NCI-H82 (cell line): ENCODE measurements at regions not wholly inside any gene's neighbourhood (a gene's known extent, or its start where the extent isn't known, plus 50 kb on each side); places are given as distances from the start of the nearest gene placed in this dataset.

Source experiments
- DNase-seq: peaks from one replicate; lab custom pipeline; 2025; lab: John Stamatoyannopoulos, UW

GRCh38 chr4:153034681-153035080, 98.6 kb downstream of the FHDC1 start:
- peak; percentile 91 for DNase-seq

DNA sequence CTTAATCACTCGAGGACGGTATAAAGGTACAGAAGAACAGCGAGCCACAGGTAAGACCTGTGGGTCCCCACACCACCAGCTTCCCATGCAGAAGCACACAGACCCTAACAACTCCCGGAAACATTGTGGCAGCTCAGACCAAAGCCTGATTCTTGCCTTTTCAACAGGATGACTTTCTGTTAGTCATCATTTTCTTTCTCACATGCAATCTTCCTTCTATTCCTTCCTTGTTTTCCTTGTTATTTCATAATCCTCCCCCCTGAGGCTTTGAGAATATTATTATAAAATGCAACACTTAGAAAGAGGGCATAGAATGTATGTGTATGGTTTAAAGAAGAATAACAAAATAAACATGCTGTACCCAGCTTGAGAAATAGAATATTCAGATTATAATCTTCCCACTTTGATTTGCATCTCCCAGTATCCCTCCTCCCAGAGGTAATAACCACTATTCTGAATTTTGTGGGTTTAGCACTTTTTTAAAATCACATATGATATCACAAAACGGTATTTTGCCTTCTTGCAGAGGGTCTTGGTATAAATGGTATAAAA, 100.9 kb downstream of the FHDC1 start:
- no peak for DNase-seq

DNA sequence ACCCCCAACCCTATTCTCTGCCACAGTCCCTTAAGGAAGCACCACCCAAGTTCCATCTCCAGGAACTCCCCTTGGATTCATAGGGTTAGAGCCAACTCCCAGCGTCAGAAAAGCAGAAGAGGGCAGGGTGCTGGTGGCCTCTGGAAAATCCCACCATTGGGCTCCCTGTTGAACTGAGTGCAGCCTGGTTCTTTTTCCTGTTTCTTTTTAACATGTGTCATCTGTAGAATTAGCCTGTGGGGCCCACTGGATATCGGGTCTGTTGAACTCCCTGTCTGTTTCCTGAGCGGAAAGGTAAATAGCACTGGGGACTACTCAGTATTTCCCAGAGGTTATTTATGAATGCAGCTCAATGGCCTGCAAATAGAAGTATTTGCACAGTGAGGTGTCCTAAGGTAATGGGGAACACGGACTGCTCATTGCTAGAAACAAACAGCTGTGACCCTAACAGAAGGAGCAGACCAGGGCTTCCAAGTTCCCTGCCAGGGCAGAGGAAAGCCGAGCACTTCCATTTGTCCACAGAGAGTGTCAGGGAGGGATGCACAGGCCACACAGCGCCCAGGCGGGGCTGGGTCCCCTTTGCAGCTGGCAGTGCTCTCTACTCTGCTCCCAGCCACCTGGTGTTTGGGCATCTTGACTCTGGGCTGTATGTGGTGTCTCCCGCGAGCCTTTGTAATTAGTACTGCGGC, 102.6 kb downstream of the FHDC1 start:
- no peak for DNase-seq

GRCh38 chr4:153039542-153040185, 103.5 kb downstream of the FHDC1 start:
- no peak for DNase-seq

DNA sequence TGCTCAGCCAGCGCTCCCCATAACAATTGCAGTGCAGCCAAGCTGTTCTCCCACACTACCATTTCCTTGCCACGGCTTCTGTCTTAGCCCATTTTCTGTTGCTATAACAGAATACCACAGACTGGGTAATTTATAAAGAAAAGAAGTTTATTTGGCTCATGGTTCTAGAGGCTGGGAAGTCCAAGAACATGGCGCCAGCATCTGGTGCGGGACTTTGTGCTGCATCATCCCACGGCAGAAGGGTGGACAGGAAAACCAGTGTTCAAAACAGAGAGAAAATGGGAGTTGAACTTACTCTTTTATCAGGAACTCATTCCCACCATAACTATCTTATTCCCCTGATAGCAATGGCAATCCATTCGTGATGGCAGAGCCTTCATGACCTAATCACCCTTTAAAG, 104.6 kb downstream of the FHDC1 start:
- DNase-seq, result no peak

- DNase-seq, result no peak
Measured at GRCh38 chr4:153044036-153044435, 107.9 kb downstream of the FHDC1 start.

DNA sequence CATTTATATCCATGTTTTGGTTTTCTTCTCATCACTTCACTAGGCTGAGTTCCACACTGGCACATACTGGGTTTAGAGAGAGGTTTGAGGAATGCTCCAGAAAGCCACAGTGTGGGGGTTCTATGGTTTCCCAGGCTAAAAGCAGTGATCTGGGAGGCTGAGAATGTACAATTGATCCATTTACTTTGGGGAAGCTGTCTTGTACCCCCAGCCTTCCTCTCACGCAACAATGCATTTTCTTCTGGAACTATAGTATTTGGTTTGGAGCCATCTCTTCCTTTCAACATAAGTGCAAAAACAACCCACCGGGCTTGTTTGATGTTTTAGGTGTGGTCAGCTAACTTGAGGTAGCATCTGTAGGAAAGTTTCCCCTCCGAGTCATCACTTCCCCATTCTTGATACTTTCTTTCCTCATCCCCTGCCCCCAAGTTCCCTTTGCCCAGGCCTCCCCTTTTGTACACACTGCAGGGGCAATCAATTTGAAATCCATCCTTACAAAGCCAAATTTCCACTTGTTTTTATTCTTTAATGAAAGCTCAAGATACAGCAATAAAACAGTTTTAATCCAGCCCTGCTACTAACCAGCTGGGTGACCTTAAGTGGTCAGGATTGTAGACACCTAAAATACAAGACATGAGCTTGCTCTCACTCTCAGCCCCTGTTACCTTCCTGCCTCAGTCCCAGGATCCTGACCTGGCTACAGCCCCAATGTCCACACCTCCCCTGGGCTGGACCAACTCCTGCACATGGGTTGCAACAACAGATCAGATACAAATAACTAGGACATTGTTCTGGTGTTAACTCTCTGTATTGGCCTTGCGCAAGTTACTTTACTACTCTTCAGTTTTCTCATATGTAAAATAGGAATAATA, 109.2 kb downstream of the FHDC1 start:
- no peak for DNase-seq

GRCh38 chr4:153058671-153059060, 122.5 kb downstream of the FHDC1 start:
- DNase-seq, result no peak

DNA sequence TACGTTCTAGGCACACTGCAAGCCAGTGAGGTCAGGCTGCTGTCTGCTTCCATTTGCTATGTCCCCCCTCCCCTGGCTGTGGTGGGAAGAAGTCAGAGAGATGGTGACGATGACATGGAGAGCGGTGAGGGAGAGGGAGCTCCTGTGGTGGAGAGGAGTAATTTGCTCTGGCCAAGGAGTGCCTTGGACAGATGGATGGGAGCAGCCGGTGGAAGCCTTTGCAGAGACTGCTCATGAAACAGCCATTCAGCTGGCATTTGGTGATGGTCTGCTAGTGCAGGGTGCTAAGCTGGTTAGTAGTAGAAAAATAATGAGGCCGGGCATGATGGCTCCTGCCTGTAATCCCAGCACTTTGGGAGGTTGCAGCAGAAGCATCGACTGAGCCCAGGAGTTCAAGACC, 124.1 kb downstream of the FHDC1 start:
- peak; percentile 65 for DNase-seq

GRCh38 chr4:153061971-153062370, 125.8 kb downstream of the FHDC1 start:
- DNase-seq, result peak; percentile 63

DNA sequence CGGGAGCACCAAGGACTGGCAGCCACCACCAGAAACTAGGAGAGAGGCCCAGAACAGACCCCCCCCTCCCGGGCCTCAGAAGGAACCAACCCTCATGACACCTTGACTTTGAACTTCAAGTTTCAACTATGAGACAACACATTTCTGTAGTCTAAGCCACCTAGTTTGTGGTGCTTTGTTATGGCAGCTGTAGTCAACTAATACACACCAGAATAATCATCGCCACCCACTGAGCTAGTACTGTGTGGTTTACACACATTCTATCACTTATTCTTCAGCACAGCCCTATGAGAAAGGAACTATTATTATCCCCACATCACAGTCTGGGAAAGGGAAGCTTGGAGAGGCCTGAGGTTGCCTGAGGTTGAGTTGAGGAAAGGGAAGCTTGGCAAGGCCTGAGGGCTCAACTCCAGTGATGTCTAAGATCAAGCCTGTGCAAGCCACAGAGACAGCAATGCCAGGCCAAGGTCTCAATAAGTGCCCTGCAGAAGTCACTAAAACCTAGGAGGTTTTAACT, 126.6 kb downstream of the FHDC1 start:
- no peak for DNase-seq

GRCh38 chr4:153063490-153063889, 127.4 kb downstream of the FHDC1 start:
- no peak for DNase-seq

GRCh38 chr4:153064571-153064970, 128.4 kb downstream of the FHDC1 start:
- DNase-seq, result peak; percentile 30

GRCh38 chr4:153065276-153065675, 129.2 kb downstream of the FHDC1 start:
- no peak for DNase-seq

- no peak for DNase-seq
Measured at GRCh38 chr4:153067376-153067775, 131.3 kb downstream of the FHDC1 start.

DNA sequence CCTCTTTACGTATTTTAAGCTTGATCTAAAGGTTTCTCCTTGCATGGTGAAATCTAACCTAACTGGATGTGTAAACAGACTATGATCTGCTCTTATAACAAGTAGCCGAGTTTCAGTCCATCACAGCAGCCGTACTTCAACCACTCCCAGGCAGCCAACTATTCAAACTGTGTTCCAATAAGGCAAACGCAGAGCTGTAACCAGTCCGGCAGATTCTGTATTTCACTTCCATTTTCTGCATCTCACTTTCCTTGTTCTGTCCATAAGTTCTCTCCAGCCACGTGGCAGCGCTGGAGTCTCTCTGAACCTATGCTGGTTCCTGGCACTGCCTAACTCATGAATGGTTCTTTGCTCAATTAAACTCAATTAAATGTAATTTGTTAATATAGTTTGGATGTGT, 132.6 kb downstream of the FHDC1 start:
- DNase-seq, result no peak

DNA sequence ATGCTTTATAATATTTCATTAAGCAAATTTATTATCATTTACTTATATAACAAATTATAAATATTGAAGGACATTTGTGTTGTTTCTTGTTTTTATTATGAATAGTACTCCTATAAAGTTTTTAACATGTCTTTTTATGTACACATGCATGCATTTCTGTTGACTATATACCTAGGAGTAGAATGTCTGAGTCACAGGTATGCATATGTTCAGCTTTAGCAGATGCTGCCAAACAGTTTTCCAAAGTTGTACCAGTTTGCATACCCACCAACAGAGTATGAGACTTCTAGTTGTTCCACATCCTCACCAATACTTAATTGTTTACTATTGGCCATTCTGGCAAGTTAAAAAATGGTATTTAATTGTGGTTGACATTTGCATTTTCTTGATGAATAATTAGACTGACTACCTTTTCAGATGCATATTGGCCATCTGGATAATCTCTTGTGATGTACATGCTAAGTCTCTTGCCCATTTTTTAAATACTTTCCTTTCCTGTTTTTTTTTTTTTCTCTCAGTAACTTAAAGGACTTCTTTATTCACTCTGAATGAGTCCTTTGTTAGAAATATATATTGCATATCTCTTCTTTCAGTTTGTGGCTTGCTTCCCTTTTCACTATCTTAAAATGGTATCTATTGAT, 132.2 kb upstream of the TRIM2 start:
- no peak for DNase-seq

DNA sequence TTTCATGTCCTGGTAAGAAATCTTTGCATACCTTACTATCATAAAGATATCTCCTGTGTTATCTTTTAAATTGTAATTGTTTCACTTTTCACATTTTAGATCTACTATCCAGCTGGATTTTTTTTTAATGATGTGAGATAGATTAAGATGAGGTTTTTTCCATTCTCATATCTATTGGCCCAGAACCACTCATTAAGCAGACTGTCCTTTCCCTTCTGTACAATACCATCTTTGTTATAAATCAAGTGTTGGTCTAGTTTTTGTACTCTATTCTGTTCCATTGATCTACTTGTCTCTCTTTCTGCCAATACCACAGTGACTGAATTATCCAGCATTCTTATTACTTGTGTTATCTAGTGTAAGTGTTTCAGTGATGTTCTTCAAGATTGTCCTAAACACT, 131.6 kb upstream of the TRIM2 start:
- no peak for DNase-seq

GRCh38 chr4:153074486-153074885, 129.8 kb upstream of the TRIM2 start:
- no peak for DNase-seq

DNA sequence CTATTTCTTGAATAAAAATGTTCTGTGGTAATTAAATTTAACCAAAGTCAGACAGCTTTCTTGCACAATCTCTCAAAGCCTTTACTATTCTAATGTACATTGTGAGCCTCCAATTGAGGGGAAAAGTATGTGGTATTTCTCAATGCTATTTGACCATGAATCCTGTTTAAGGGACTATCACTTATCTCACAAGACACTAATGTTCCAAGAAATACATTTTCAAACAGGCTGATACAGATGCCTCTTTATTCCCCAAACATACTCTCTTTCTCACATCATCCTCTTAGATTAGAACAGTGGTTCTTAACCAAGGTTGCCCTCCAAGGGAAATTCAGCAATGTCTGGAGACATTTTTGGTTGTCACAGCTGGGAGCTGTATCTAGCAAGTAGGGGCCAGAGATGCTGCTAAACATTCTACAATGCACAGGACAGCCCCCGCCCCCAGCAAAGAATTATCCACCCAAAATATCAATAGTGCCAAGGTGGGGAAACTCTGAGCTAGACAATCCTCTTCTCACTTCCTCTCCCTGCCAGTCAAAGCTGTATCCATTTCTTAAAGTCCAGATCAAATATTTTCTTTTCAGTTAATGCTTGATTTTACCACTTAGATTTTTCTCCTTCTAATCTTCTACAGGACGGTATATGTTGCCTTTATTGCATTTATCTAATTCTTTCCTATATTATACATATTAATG, 129.2 kb upstream of the TRIM2 start:
- no peak for DNase-seq

DNA sequence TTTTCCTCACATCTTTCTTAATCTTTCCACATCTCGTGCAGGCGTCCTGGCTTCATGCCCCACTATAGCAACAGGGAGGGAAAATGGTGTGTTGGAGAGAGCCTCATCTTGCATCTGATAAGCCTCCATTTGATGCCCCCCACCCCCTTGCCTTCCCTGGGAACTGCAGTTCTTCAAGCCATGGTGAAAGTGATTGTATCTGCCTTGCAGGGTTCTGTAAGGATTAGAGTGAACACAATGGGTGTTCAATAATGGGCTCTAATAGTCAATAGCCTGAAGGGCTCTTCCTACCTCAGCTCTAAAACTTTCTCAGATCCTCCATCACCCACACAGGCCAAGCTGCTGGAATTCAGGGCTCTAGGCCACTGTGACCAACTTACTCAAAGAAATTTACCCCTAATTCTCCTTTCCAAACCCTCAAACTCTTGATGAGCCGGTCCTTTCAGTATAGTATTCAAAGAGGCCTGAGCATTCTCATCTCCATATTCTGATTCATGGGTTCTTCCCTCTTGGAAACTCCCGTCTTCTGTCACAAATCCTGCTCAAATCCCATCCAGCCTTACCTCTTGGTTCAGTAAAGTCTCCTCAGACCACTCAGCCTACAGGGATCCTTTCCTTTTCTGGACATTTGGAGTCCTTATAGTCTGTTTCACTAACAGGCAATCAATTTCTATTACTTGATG, 128.3 kb upstream of the TRIM2 start:
- no peak for DNase-seq
